DOHH2 (cell line): ENCODE measurements at regions not wholly inside any gene's neighbourhood (a gene's known extent, or its start where the extent isn't known, plus 50 kb on each side); places are given as distances from the start of the nearest gene placed in this dataset.

ENCODE experiments used
- H3F3A ChIP-seq: fragments of 200-600 bp; sonication (generic), shearing (Covaris generic); 2 replicates; pipeline ENCODE4 v1.6.0; 2016; ENCODE audit warnings: antibody characterized with exemption, mild to moderate bottlenecking; ENCODE audit not compliant: control insufficient read depth, insufficient read depth
- H3K27ac ChIP-seq: fragments of 200-600 bp; sonication (generic); 2 replicates; pipeline ENCODE4 v1.5.1; 2014; ENCODE audit warnings: low read depth, mild to moderate bottlenecking, low read length, moderate library complexity
- H3K27me3 ChIP-seq: fragments of 200-600 bp; sonication (generic); 2 replicates; pipeline ENCODE4 v1.6.1; 2014; ENCODE audit warnings: mild to moderate bottlenecking, low read length, mixed read lengths; ENCODE audit not compliant: control insufficient read depth
- H3K36me3 ChIP-seq: fragments of 200-600 bp; sonication (generic); 2 replicates; pipeline ENCODE4 v1.6.1; 2014; ENCODE audit warnings: mild to moderate bottlenecking, low read length, moderate library complexity, mixed read lengths; ENCODE audit not compliant: control insufficient read depth
- H3K4me1 ChIP-seq: fragments of 200-600 bp; sonication (generic); 2 replicates; pipeline ENCODE4 v1.6.1; 2014; ENCODE audit warnings: mild to moderate bottlenecking, low read length, mixed read lengths; ENCODE audit not compliant: control insufficient read depth
- H3K4me2 ChIP-seq: fragments of 200-600 bp; sonication (generic); 2 replicates; pipeline ENCODE4 v1.6.0; 2014; ENCODE audit warnings: mild to moderate bottlenecking, low read length, moderate library complexity
- H3K4me3 ChIP-seq: fragments of 200-600 bp; sonication (generic); 2 replicates; pipeline ENCODE4 v1.5.1; 2014; ENCODE audit warnings: mild to moderate bottlenecking, low read length, mixed read lengths
- H3K79me2 ChIP-seq: fragments of 200-600 bp; sonication (generic); 2 replicates; pipeline ENCODE4 v1.6.1; 2014; ENCODE audit warnings: mild to moderate bottlenecking, low read length, mixed read lengths; ENCODE audit not compliant: control insufficient read depth
- H3K9me2 ChIP-seq: fragments of 200-600 bp; sonication (generic); replicated peaks from 2 replicates; pipeline ENCODE4 v1.6.1; 2014; ENCODE audit warnings: mild to moderate bottlenecking, low read length, mixed read lengths; ENCODE audit not compliant: control insufficient read depth
- H3K9me3 ChIP-seq: fragments of 200-600 bp; sonication (generic); 2 replicates; pipeline ENCODE4 v1.6.1; 2014; ENCODE audit warnings: antibody characterized with exemption, low read length, mixed read lengths; ENCODE audit not compliant: control insufficient read depth, insufficient read depth
- H4K20me1 ChIP-seq: fragments of 200-600 bp; sonication (generic); 2 replicates; pipeline ENCODE4 v1.6.0; 2014; ENCODE audit warnings: low read depth, mild to moderate bottlenecking, antibody characterized with exemption, low read length, moderate library complexity; ENCODE audit not compliant: control insufficient read depth, insufficient read depth
- CTCF ChIP-seq: fragments of 200-600 bp; sonication (generic); IDR thresholded peaks from one replicate; pipeline ENCODE4 v1.5.1; 2014; ENCODE audit warnings: antibody characterized with exemption, mild to moderate bottlenecking, low read depth, low read length; ENCODE audit not compliant: poor library complexity, severe bottlenecking
- EZH2phosphoT487 ChIP-seq: fragments of 200-600 bp; sonication (generic); IDR thresholded peaks from 2 replicates; pipeline ENCODE4 v1.6.1; 2017; ENCODE audit warnings: borderline replicate concordance, mild to moderate bottlenecking, antibody characterized with exemption, low read length, moderate library complexity, mixed read lengths

- Histone ChIP-seq H3K9me3 (peaks cover 4% of the 10 kb centered on the region; the same call in 1 of the 2 replicates), H3K36me3 (no peaks in the 10 kb centered on the region), H3F3A (no peaks in the 10 kb centered on the region), H3K4me3 (no peak overlapping the region), H3K9me2 (no peaks in the 10 kb centered on the region), H3K27me3 (no peaks in the 10 kb centered on the region), H3K4me2 (no peak overlapping the region), H3K79me2 (no peaks in the 10 kb centered on the region), H4K20me1 (no peaks in the 10 kb centered on the region), H3K4me1 (no peaks in the 10 kb centered on the region), H3K27ac (no peak overlapping the region)
- TF ChIP-seq EZH2phosphoT487 = no peak
- no peak for TF ChIP-seq CTCF
These were observed 151.7 kb upstream of the RTL1 start for GRCh38 chr14:101055106-101055662.

DNA sequence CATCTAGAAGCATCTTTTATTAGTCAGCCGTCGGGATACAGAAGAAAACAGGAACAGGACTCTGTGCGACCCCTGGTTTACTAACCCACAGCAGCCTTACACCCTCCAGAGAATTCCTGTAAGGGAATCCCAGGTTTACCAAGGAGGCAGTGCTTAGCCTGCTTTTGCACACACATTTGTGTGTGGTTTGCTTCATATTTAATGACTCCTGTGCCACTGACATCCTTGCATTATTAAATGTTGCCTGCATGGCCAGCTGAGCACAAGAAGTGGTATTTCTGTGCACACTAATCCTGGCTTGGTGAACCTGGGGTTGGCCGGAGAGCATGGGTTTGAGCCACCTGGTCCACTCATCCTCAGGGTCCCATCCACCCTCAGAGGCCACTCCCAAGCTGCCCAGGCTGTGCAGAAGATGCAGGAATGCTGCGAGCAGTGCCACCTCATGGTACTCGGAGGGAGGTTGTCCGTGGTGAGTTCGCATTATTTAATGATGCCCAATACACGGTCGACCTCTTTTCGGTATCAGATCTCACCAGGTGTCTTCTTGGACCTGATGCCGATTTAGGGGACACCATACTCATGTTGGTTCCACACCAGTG is 152.4 kb upstream of the RTL1 start:
- no peaks in the 10 kb centered on the region for H3F3A ChIP-seq

DNA sequence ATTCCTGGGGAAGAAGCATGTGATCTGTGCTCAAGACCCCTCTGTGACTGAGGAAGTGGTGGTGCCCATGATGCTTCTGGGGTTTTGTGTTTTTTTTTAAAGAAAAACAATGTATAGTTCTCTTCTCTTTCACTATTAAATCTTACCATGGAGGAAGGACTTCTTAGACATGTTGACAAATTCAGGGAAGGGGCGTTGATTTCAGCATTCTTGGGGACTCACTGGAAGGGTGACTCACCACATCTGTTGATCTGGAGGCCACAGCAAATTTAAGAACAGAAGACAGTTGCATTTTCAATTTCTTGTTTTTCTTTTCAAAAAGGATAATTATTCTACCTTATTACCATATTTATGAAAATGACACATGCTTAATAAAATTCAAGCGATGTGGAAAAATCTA is 152.9 kb upstream of the RTL1 start:
- no peaks in the 10 kb centered on the region for H3F3A ChIP-seq
- TF ChIP-seq CTCF = no peak
- no peak for TF ChIP-seq EZH2phosphoT487
- no peaks in the 10 kb centered on the region for H4K20me1 ChIP-seq
- no peaks in the 10 kb centered on the region for H3K79me2 ChIP-seq
- no peaks in the 10 kb centered on the region for H3K27me3 ChIP-seq
- no peak overlapping the region for H3K27ac ChIP-seq
- no peaks in the 10 kb centered on the region for H3K9me2 ChIP-seq
- no peak overlapping the region for H3K4me3 ChIP-seq
- H3K36me3 ChIP-seq = no peaks in the 10 kb centered on the region
- H3K4me2 ChIP-seq = no peak overlapping the region
- H3K4me1 ChIP-seq = no peaks in the 10 kb centered on the region
- H3K9me3 ChIP-seq = peaks cover 4% of the 10 kb centered on the region; the same call in 1 of the 2 replicates

More for the DNA sequence above, 152.4 kb upstream of the RTL1 start:
- Histone ChIP-seq H3K4me2 (no peak overlapping the region), H3K9me2 (no peaks in the 10 kb centered on the region), H3K27ac (no peak overlapping the region), H3K4me1 (no peaks in the 10 kb centered on the region), H3K79me2 (no peaks in the 10 kb centered on the region), H3K27me3 (no peaks in the 10 kb centered on the region), H3K36me3 (no peaks in the 10 kb centered on the region), H4K20me1 (no peaks in the 10 kb centered on the region), H3K9me3 (peaks cover 4% of the 10 kb centered on the region; the same call in 1 of the 2 replicates), H3K4me3 (no peak overlapping the region)
- TF ChIP-seq CTCF (no peak), EZH2phosphoT487 (no peak)
